GM06990 (cell line): ENCODE measurements at regions not wholly inside any gene's neighbourhood (a gene's known extent, or its start where the extent isn't known, plus 50 kb on each side); places are given as distances from the start of the nearest gene placed in this dataset.

Source experiments
- DNase-seq: peaks from one replicate; pipeline ENCODE4 v3.0.0-alpha.2; 2011; ENCODE audit not compliant: insufficient read length; ENCODE audit errors: extremely low read depth
- H3K27me3 ChIP-seq: replicated peaks from 2 replicates; pipeline ENCODE4 v1.6.0; 2011; ENCODE audit warnings: low read length; ENCODE audit not compliant: control insufficient read depth, insufficient read depth
- H3K36me3 ChIP-seq: 2 replicates; pipeline ENCODE4 v1.5.1; 2011; ENCODE audit warnings: low read length; ENCODE audit not compliant: control insufficient read depth, insufficient read depth
- H3K4me3 ChIP-seq: replicated peaks from 2 replicates; pipeline ENCODE4 v1.5.1; 2011; ENCODE audit warnings: low read depth, mild to moderate bottlenecking, control low read depth, low read length
- TF ChIP-seq, protein P1 (sequence below): IDR thresholded peaks from 2 replicates; pipeline ENCODE4 v1.5.1; 2011; ENCODE audit warnings: low read length, control low read depth, mild to moderate bottlenecking, inconsistent platforms; ENCODE audit not compliant: insufficient read depth, poor library complexity, severe bottlenecking

GRCh38 chr1:60461925-60462595 is 388.5 kb upstream of the C1orf87 start:
- Histone ChIP-seq H3K4me3 (no peak overlapping the region), H3K27me3 (no peaks in the 10 kb centered on the region), H3K36me3 (no peaks in the 10 kb centered on the region)
- DNase-seq = no peak
- TF ChIP-seq, protein P1, sequence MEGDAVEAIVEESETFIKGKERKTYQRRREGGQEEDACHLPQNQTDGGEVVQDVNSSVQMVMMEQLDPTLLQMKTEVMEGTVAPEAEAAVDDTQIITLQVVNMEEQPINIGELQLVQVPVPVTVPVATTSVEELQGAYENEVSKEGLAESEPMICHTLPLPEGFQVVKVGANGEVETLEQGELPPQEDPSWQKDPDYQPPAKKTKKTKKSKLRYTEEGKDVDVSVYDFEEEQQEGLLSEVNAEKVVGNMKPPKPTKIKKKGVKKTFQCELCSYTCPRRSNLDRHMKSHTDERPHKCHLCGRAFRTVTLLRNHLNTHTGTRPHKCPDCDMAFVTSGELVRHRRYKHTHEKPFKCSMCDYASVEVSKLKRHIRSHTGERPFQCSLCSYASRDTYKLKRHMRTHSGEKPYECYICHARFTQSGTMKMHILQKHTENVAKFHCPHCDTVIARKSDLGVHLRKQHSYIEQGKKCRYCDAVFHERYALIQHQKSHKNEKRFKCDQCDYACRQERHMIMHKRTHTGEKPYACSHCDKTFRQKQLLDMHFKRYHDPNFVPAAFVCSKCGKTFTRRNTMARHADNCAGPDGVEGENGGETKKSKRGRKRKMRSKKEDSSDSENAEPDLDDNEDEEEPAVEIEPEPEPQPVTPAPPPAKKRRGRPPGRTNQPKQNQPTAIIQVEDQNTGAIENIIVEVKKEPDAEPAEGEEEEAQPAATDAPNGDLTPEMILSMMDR = no peak

DNA sequence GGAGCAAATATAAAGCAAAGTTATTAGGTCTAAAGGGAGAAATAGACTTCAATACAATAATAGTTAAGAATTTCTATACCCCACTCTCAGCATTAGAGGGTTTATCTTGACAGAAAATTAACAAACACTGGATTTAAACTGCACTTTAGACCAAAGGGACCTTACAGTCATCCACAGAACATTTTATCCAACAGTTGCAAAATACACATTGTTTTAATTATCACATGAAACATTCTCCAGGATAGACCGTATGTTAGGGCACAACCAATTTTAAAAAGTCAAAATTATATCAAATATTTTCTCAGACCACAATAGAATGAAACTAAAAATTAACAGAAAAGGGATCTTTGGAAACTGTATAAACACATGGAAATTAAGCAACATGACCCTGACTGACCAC is 384.5 kb upstream of the C1orf87 start:
- Histone ChIP-seq H3K27me3 (no peaks in the 10 kb centered on the region), H3K4me3 (no peak overlapping the region), H3K36me3 (no peaks in the 10 kb centered on the region)
- DNase-seq = no peak
- TF ChIP-seq, protein P1 = no peak

DNA sequence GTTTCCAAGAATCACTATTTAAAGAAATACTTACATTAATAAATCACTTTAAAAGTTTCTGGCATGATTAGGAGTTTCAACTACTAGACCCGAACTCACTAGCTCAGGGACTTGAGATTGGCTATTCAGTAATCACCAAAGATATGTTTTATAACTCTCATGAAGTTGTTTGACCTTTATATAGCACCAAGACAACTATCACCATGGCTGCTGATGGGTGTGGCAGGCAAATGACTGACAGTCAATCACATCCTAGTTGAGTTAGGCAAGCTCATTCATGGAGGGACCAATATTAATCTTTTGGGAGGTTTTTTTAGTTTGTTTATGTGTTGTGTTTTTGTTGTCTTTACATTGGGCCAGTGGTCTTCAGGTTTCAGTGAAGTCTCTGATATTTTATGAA is 376.3 kb upstream of the C1orf87 start:
- DNase-seq = no peak
- no peaks in the 10 kb centered on the region for H3K27me3 ChIP-seq
- no peaks in the 10 kb centered on the region for H3K36me3 ChIP-seq
- TF ChIP-seq, protein P1 = no peak
- no peak overlapping the region for H3K4me3 ChIP-seq

DNA sequence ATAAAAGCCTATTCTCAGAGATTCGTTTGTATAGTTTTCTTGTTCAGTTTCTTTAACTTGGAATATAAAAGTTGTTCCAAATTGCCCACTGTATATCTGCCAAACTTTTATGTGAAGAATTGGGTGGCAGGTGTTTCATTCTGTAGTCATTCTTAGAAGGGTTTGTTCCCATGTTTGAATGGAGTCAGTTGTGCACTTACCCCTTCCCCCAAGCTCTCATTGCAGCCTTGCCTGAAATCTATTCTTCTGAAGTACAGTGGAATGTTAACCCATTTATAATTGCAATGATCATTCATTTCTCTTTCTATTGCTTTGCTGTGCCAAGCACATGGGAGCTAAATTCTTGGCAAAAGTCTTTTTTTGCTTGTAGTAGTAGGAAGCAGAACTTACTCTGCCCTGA is 375.3 kb upstream of the C1orf87 start:
- DNase-seq = no peak
- Histone ChIP-seq H3K27me3 (no peaks in the 10 kb centered on the region), H3K4me3 (no peak overlapping the region), H3K36me3 (no peaks in the 10 kb centered on the region)
- TF ChIP-seq, protein P1 = no peak

- Histone ChIP-seq H3K27me3 (no peaks in the 10 kb centered on the region), H3K36me3 (no peaks in the 10 kb centered on the region), H3K4me3 (no peak overlapping the region)
- no peak for DNase-seq
- TF ChIP-seq, protein P1 = no peak
Observed at GRCh38 chr1:60444680-60445079, 371.1 kb upstream of the C1orf87 start.

DNA sequence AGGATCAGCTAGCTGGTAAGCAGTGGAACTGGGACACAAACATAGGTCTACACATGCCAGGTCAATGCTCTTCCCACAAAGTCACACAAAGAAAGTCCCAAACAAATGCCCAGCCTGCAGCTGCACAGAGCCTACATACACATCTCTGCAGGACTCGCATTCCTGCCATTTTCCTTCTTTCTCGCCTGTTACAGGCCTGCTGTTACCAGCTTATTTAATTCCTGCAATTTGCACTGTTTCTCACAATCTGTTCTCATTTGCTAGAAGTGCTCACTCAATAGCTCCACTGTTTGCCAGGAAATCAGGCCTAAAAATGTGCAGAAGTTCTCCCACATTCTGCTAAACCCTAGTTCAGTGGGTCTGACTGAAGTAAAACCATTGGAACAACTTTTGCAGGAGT is 362.6 kb upstream of the C1orf87 start:
- H3K27me3 ChIP-seq = no peaks in the 10 kb centered on the region
- H3K36me3 ChIP-seq = no peaks in the 10 kb centered on the region
- TF ChIP-seq, protein P1 = no peak
- no peak for DNase-seq
- no peak overlapping the region for H3K4me3 ChIP-seq
